ENCODE measurements at regions not wholly inside any gene's neighbourhood (a gene's known extent, or its start where the extent isn't known, plus 50 kb on each side); places are given as distances from the start of the nearest gene placed in this dataset.

GRCh38 chr11:115895594-115895993 is 391.4 kb upstream of the CADM1 start:
- Histone ChIP-seq H3K9ac (ENCODE audit: extremely low read depth, low read length, poor library complexity, severe bottlenecking) (no peak overlapping the region), H3K36me3 (ENCODE audit: control insufficient read depth, insufficient read depth, low read length) (no peaks in the 10 kb centered on the region), H3K9me3 (ENCODE audit: control insufficient read depth, low read length) (no peaks in the 10 kb centered on the region), H3K27me3 (ENCODE audit: control insufficient read depth, insufficient read depth, low read length, poor library complexity, severe bottlenecking) (peaks cover 21% of the 10 kb centered on the region), H3K4me3 (ENCODE audit: low read length) (no peak overlapping the region), H3K27ac (ENCODE audit: low read depth, low read length) (no peak overlapping the region), H3K4me1 (ENCODE audit: control insufficient read depth, insufficient read depth, low read length) (no peaks in the 10 kb centered on the region)
- no peak for DNase-seq
- H3K27me3 Mint-ChIP-seq (ENCODE audit: insufficient read depth), result peaks cover 10% of the 10 kb centered on the region
- no peaks in the 10 kb centered on the region for H3K9me3 Mint-ChIP-seq
- no peaks in the 10 kb centered on the region for H3K4me1 Mint-ChIP-seq
- WGBS, 2 experiments (ENCODE audit: insufficient coverage in 1 of 2, insufficient read length in 1 of 2), result 88 to 100% methylated on average over 1 of the region's 1 CpG
- H3K36me3 Mint-ChIP-seq (ENCODE audit: low read depth), result no peaks in the 10 kb centered on the region
- H3K4me3 Mint-ChIP-seq, result no peak overlapping the region
- H3K27ac Mint-ChIP-seq, result no peak overlapping the region
- TF ChIP-seq CTCF (conservative IDR thresholded peaks at IDR 0.05), result no peak

- no peaks in the 10 kb centered on the region for H3K9me3 Mint-ChIP-seq
- no peak for DNase-seq
- Histone ChIP-seq H3K9me3 (ENCODE audit: control insufficient read depth, low read length) (no peaks in the 10 kb centered on the region), H3K9ac (ENCODE audit: extremely low read depth, low read length, poor library complexity, severe bottlenecking) (no peak overlapping the region), H3K36me3 (ENCODE audit: control insufficient read depth, insufficient read depth, low read length) (no peaks in the 10 kb centered on the region), H3K4me3 (ENCODE audit: low read length) (no peak overlapping the region), H3K27ac (ENCODE audit: low read depth, low read length) (no peak overlapping the region), H3K4me1 (ENCODE audit: control insufficient read depth, insufficient read depth, low read length) (no peaks in the 10 kb centered on the region), H3K27me3 (ENCODE audit: control insufficient read depth, insufficient read depth, low read length, poor library complexity, severe bottlenecking) (peaks cover 21% of the 10 kb centered on the region)
- no peaks in the 10 kb centered on the region for H3K36me3 Mint-ChIP-seq (ENCODE audit: low read depth)
- no peak for TF ChIP-seq CTCF (conservative IDR thresholded peaks at IDR 0.05)
- no peak overlapping the region for H3K27ac Mint-ChIP-seq
- no peak overlapping the region for H3K4me3 Mint-ChIP-seq
- peaks cover 10% of the 10 kb centered on the region for H3K27me3 Mint-ChIP-seq (ENCODE audit: insufficient read depth)
- no peaks in the 10 kb centered on the region for H3K4me1 Mint-ChIP-seq
- WGBS, 2 experiments (ENCODE audit: insufficient coverage in 1 of 2, insufficient read length in 1 of 2), result 88 to 93% methylated on average over 4 to 5 of the region's 5 CpGs
Observed at GRCh38 chr11:115894176-115894575, 390.0 kb upstream of the CADM1 start.

GRCh38 chr11:115893461-115894099 is 389.4 kb upstream of the CADM1 start:
- Mint-ChIP-seq H3K4me3 (no peak overlapping the region), H3K27me3 (ENCODE audit: insufficient read depth) (peaks cover 10% of the 10 kb centered on the region), H3K36me3 (ENCODE audit: low read depth) (no peaks in the 10 kb centered on the region), H3K4me1 (no peaks in the 10 kb centered on the region), H3K27ac (no peak overlapping the region), H3K9me3 (no peaks in the 10 kb centered on the region)
- no peak for TF ChIP-seq CTCF (conservative IDR thresholded peaks at IDR 0.05)
- no peak overlapping the region for H3K9ac ChIP-seq (ENCODE audit: extremely low read depth, low read length, poor library complexity, severe bottlenecking)
- H3K27me3 ChIP-seq (ENCODE audit: control insufficient read depth, insufficient read depth, low read length, poor library complexity, severe bottlenecking), result peaks cover 21% of the 10 kb centered on the region
- no peak for DNase-seq
- H3K4me1 ChIP-seq (ENCODE audit: control insufficient read depth, insufficient read depth, low read length), result no peaks in the 10 kb centered on the region
- H3K36me3 ChIP-seq (ENCODE audit: control insufficient read depth, insufficient read depth, low read length), result no peaks in the 10 kb centered on the region
- H3K9me3 ChIP-seq (ENCODE audit: control insufficient read depth, low read length), result no peaks in the 10 kb centered on the region
- H3K4me3 ChIP-seq (ENCODE audit: low read length), result no peak overlapping the region
- WGBS, 2 experiments (ENCODE audit: insufficient coverage in 1 of 2, insufficient read length in 1 of 2), result 92 to 95% methylated on average over 5 of the region's 5 CpGs
- no peak overlapping the region for H3K27ac ChIP-seq (ENCODE audit: low read depth, low read length)

All from endodermal cell (in vitro differentiated cells).